Upper lobe of right lung (tissue), 1 donor: ENCODE measurements at regions not wholly inside any gene's neighbourhood (a gene's known extent, or its start where the extent isn't known, plus 50 kb on each side); places are given as distances from the start of the nearest gene placed in this dataset.
A peak's percentile ranks its signal among the peaks of the same experiment; 100 is the strongest.

ENCODE experiments used
- ATAC-seq: fragments of 200-7000 bp; cut with Tn5 transposase; one replicate; pipeline ENCODE4 v1.9.1; 2020; ENCODE audit warnings: mild to moderate bottlenecking, moderate library complexity
- DNase-seq: peaks from one replicate; pipeline ENCODE4 v3.0.0-alpha.2; 2020
- H3K27ac ChIP-seq: fragments of 200-600 bp; one replicate; pipeline ENCODE4 v1.8.0; 2022
- H3K27me3 ChIP-seq: fragments of 200-600 bp; one replicate; pipeline ENCODE4 v1.8.0; 2022; ENCODE audit warnings: mild to moderate bottlenecking
- H3K36me3 ChIP-seq: fragments of 200-600 bp; one replicate; pipeline ENCODE4 v1.8.0; 2022
- H3K4me1 ChIP-seq: fragments of 200-600 bp; one replicate; pipeline ENCODE4 v1.8.0; 2022
- H3K4me3 ChIP-seq: fragments of 200-600 bp; one replicate; pipeline ENCODE4 v1.8.0; 2022; ENCODE audit warnings: mild to moderate bottlenecking
- H3K9me3 ChIP-seq: fragments of 200-600 bp; one replicate; pipeline ENCODE4 v1.8.0; 2022
- intact Hi-C: fragments of 100-400 bp; cut with DNase I; formaldehyde crosslinking; loops from one replicate; pipeline ENCODE4 v1.11.0; 2022
- TF ChIP-seq, protein P1 (sequence below): fragments of 200-600 bp; IDR thresholded peaks from one replicate; pipeline ENCODE4 v1.8.0; 2022; ENCODE audit warnings: antibody characterized with exemption
- donor health status: DM: no; HTN: yes; CAD: no; lungs with severe emphysema.

GRCh38 chr9:38306899-38307298, 85.6 kb upstream of the ALDH1B1 start:
- Histone ChIP-seq H3K27me3 (no peaks in the 10 kb centered on the region), H3K9me3 (no peaks in the 10 kb centered on the region), H3K36me3 (no peaks in the 10 kb centered on the region), H3K4me1 (no peaks in the 10 kb centered on the region), H3K4me3 (no peak overlapping the region), H3K27ac (no peak overlapping the region)
- TF ChIP-seq, protein P1, sequence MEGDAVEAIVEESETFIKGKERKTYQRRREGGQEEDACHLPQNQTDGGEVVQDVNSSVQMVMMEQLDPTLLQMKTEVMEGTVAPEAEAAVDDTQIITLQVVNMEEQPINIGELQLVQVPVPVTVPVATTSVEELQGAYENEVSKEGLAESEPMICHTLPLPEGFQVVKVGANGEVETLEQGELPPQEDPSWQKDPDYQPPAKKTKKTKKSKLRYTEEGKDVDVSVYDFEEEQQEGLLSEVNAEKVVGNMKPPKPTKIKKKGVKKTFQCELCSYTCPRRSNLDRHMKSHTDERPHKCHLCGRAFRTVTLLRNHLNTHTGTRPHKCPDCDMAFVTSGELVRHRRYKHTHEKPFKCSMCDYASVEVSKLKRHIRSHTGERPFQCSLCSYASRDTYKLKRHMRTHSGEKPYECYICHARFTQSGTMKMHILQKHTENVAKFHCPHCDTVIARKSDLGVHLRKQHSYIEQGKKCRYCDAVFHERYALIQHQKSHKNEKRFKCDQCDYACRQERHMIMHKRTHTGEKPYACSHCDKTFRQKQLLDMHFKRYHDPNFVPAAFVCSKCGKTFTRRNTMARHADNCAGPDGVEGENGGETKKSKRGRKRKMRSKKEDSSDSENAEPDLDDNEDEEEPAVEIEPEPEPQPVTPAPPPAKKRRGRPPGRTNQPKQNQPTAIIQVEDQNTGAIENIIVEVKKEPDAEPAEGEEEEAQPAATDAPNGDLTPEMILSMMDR: no peak
- intact Hi-C loops: no loop called here
- ATAC-seq (no peak), DNase-seq (no peak)

- intact Hi-C loops: no loop called here
Measured at GRCh38 chr9:38305582-38305981, 86.9 kb upstream of the ALDH1B1 start.

GRCh38 chr9:38301376-38302106, 91.0 kb upstream of the ALDH1B1 start:
- Histone ChIP-seq H3K27me3 (no peaks in the 10 kb centered on the region), H3K27ac (no peak overlapping the region), H3K4me3 (no peak overlapping the region), H3K36me3 (no peaks in the 10 kb centered on the region), H3K9me3 (no peaks in the 10 kb centered on the region), H3K4me1 (no peaks in the 10 kb centered on the region)
- no peak for DNase-seq
- TF ChIP-seq, protein P1: no peak
- intact Hi-C loops: no loop called here
- ATAC-seq: no peak

More at GRCh38 chr9:38305582-38305981, 86.9 kb upstream of the ALDH1B1 start:
- ATAC-seq (peak; percentile 71), DNase-seq (no peak)
- no peaks in the 10 kb centered on the region for H3K36me3 ChIP-seq
- H3K4me1 ChIP-seq: no peaks in the 10 kb centered on the region
- H3K4me3 ChIP-seq: no peak overlapping the region
- TF ChIP-seq, protein P1: no peak
- no peak overlapping the region for H3K27ac ChIP-seq
- H3K27me3 ChIP-seq: no peaks in the 10 kb centered on the region
- H3K9me3 ChIP-seq: no peaks in the 10 kb centered on the region

- Histone ChIP-seq H3K27me3 (no peaks in the 10 kb centered on the region), H3K36me3 (no peaks in the 10 kb centered on the region), H3K27ac (no peak overlapping the region), H3K4me1 (no peaks in the 10 kb centered on the region), H3K9me3 (no peaks in the 10 kb centered on the region), H3K4me3 (no peak overlapping the region)
- TF ChIP-seq, protein P1: no peak
- no peak for ATAC-seq
- DNase-seq: no peak
- intact Hi-C loops: no loop called here
Measured at GRCh38 chr9:38299856-38300255, 92.6 kb upstream of the ALDH1B1 start.

DNA sequence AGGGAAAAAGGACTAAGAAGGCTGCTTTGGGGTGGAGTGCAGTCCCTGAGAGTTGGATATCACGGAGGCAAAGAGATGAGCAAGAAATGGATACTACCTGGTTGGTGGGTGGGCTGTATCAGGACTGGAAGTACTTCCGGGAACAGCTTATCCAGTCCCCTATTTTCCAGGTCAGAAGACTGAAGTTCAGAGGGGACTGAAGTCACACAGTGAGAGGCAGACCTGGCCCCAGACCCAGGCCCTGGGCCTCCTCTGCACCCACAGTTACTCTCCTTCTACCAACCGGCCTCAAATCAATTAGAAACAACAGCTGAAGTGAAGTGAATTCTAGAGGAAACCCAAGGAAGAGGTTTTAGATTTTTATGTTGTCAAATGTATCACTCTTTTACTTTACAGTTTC, 93.6 kb upstream of the ALDH1B1 start:
- intact Hi-C loops: no loop called here
- no peak overlapping the region for H3K27ac ChIP-seq
- H3K9me3 ChIP-seq: no peaks in the 10 kb centered on the region
- ATAC-seq: no peak
- H3K27me3 ChIP-seq: no peaks in the 10 kb centered on the region
- no peaks in the 10 kb centered on the region for H3K36me3 ChIP-seq
- H3K4me1 ChIP-seq: no peaks in the 10 kb centered on the region
- no peak for DNase-seq
- H3K4me3 ChIP-seq: no peak overlapping the region
- TF ChIP-seq, protein P1: no peak
